ENCODE measurements at regions not wholly inside any gene's neighbourhood (a gene's known extent, or its start where the extent isn't known, plus 50 kb on each side); places are given as distances from the start of the nearest gene placed in this dataset.
"Not testable (repeated sequence)": the region's sequence is repeated elsewhere in the genome, so short reads cannot be mapped to it uniquely, and the experiment has no call there.

DNA sequence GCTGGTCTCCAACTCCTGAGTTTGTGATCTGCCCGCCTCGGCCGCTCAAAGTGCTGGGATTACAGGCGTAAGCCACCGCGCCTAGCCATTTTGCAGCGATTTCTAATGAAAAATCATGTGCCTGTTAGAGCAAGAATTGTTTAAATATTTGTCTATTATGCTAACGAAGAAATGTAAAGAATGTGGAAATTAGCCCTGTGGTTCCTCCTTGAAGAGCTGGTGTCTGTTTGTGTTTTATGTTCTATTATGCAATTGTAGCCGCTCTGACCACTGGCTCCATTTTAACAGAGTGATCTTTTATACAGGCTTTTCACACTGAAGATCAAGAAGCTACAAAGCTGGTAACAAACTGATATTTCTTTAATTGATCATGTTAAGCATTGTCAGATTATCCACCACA, 217.3 kb downstream of the USP22 start:
- H3K4me1 ChIP-seq = no peaks in the 10 kb centered on the region
- no peak for ATAC-seq
- 84 to 89% methylated on average over 6 to 9 of the region's 9 CpGs for WGBS, 2 donors (ENCODE audit: low coverage in 1 of 2)

DNA sequence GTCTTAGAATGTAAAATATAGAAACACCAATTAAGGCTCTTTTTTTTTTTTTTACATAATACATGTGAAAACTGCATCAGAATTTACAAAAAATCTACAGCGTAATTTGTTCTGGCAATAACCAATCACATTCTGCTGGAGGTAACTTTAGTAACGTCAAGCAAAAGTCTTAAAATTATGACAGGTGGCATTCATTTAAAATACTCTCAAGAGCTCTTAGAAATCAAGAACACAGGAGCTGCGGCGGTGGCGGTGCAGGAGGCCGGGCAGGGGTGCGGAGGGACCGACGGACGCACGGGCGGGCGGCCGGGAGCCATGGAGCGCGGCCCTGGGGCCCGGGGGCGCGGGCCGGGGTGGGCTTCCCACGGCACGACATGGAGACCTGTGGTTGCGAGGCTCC, 202.4 kb downstream of the USP22 start:
- 34 to 37% methylated on average over 5 of the region's 23 CpGs for WGBS, 2 donors (ENCODE audit: low coverage in 1 of 2)
- not testable (repeated sequence) for H3K27ac ChIP-seq, ATAC-seq, H3K36me3 ChIP-seq, H3K4me1 ChIP-seq, H3K9me3 ChIP-seq
- H3K27me3 ChIP-seq = peaks cover 59% of the 10 kb centered on the region
- peak overlapping the region in 1 of 2 donors; percentile 8 for H3K4me3 ChIP-seq

More for the DNA sequence above, 217.3 kb downstream of the USP22 start:
- Histone ChIP-seq H3K4me3 (no peak overlapping the region), H3K36me3 (no peaks in the 10 kb centered on the region), H3K27me3 (peaks cover 9% of the 10 kb centered on the region), H3K27ac (no peak overlapping the region), H3K9me3 (peaks cover 0 to 6% (median 0%) of the 10 kb centered on the region in 3 donors)
- no peak for TF ChIP-seq EP300 (IDR thresholded peaks at IDR 0.05)
- no peak for TF ChIP-seq POLR2A (IDR thresholded peaks at IDR 0.05)
- TF ChIP-seq, protein P1, sequence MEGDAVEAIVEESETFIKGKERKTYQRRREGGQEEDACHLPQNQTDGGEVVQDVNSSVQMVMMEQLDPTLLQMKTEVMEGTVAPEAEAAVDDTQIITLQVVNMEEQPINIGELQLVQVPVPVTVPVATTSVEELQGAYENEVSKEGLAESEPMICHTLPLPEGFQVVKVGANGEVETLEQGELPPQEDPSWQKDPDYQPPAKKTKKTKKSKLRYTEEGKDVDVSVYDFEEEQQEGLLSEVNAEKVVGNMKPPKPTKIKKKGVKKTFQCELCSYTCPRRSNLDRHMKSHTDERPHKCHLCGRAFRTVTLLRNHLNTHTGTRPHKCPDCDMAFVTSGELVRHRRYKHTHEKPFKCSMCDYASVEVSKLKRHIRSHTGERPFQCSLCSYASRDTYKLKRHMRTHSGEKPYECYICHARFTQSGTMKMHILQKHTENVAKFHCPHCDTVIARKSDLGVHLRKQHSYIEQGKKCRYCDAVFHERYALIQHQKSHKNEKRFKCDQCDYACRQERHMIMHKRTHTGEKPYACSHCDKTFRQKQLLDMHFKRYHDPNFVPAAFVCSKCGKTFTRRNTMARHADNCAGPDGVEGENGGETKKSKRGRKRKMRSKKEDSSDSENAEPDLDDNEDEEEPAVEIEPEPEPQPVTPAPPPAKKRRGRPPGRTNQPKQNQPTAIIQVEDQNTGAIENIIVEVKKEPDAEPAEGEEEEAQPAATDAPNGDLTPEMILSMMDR (IDR thresholded peaks at IDR 0.05) = no peak
- TF ChIP-seq POLR2AphosphoS5 (IDR thresholded peaks at IDR 0.05) = no peak

DNA sequence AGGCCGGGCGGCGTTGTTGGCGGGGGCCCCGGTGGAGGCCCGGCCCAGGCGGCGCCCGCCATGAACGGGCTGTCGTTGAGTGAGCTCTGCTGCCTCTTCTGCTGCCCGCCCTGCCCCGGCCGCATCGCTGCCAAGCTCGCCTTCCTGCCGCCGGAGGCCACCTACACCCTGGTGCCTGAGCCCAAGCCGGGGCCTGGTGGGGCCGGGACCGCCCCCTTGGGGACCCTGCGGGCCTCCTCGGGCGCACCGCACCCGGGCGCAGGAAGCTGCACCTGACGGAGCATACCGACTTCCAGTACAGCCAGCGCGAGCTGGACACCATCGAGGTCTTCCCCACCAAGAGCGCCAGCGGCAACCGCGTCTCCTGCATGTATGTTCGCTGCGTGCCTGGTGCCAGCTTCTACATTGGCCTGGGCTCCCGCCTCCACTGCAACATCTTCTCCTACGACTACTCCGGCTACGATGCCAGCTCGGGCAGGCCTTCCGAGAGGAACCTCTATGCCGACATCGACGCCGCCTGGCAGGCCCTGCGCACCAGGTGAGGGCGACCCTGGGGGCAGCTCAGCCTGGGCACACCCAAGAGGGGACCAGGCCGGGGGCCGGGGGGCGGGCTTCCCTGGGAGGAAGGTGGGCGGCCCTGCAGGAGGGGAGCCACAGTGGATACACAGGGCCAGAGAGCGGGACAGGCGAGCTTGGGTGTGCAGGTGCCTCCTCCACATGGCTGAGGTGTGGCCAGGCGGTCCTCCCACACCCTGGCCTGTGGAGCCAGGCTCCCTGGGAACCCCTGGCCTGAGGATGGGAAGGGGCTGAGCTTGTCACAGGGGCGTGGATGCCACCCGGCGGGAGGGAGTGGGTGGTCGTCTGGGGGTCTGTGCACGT, 201.6 kb downstream of the USP22 start:
- WGBS, 2 donors (ENCODE audit: low coverage in 1 of 2) = no CpG with 5 or more reads among the region's 62 CpGs
- peak overlapping the region in 1 of 2 donors; percentile 8 for H3K4me3 ChIP-seq
- not testable (repeated sequence) for H3K27ac ChIP-seq, H3K36me3 ChIP-seq, H3K9me3 ChIP-seq, ATAC-seq, H3K4me1 ChIP-seq
- H3K27me3 ChIP-seq = peaks cover 60% of the 10 kb centered on the region

DNA sequence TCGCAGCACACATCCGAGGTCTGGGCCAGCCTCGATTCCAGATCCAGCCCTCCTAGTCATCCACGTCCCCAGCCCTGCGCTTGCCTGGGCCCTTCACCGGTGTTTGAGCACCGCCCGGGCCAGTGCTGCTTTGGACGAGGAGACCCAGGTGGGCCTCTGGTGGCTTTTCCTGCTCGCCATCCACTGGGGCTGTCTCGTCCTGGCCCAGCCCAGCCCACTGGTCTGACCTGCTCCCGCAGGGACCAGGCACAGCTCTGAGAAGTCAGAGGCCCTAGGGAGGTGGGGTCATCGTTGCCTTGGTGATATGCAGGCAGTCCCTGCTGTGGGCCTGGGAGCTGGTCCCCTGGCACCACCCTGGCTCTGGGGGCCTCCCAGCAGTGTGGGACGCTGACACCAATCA, 200.8 kb downstream of the USP22 start:
- not testable (repeated sequence) for H3K9me3 ChIP-seq, H3K27ac ChIP-seq, ATAC-seq, H3K36me3 ChIP-seq, H3K4me3 ChIP-seq, H3K4me1 ChIP-seq
- 94% methylated on average over 3 of the region's 14 CpGs; no CpG with 5 or more reads in 1 of the 2 donors for WGBS, 2 donors (ENCODE audit: low coverage in 1 of 2)
- peaks cover 58% of the 10 kb centered on the region for H3K27me3 ChIP-seq

DNA sequence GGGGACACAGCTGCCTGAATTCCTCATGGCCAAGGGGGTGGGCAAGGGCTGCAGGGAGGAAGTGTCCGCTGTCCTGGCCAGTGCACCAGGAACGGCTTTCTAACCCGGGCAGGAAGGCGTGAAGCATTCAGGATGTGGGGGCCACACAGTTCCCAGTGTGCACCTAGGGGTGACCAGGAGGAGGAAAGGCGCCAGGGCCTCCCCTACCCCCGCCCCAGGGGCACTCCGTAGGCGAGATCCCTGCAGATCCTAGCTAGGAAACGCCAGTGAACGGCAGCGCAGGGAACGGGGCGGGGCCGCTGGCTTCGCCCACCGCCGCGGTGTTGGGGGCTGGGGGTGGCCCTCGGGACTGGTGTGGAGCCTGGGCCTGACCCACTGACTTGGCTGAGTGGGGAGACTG, 199.6 kb downstream of the USP22 start:
- not testable (repeated sequence) for ATAC-seq

DNA sequence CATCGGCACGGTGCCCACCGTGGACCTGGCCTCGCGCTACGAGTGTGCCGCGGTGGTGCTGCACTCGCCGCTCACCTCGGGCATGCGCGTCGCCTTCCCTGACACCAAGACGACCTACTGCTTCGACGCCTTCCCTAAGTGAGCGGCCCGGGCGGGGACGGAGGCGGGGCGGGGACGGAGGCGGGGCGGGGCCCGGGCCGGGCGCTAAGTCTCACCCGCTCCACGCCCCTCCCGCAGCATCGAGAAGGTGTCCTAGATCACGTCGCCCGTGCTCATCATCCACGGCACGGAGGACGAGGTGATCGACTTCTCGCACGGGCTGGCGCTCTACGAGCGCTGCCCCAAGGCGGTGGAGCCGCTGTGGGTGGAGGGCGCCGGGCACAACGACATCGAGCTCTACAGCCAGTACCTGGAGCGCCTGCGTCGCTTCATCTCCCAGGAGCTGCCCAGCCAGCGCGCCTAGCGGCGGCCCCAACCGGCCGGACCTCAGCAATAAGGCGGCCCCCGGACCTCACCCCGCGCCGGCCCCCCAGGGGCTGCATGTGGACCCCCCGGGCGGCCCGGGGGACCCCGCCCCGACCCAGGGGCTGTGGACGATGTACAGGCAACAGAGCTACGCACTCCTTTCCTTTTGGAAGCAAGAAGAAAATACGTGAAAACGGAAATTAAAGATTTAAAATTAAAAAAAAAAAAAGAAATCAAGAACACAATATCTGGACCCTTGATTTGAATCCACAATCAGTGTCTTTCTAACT, 198.8 kb downstream of the USP22 start:
- WGBS, 2 donors (ENCODE audit: low coverage in 1 of 2) = 6 to 10% methylated on average over 2 of the region's 74 CpGs
- peaks cover 55% of the 10 kb centered on the region for H3K27me3 ChIP-seq
- H3K27ac ChIP-seq, H3K4me1 ChIP-seq, H3K36me3 ChIP-seq, H3K9me3 ChIP-seq, ATAC-seq: not testable (repeated sequence)
- H3K4me3 ChIP-seq = peak overlapping the region in 1 of 2 donors; percentile 24

More for the DNA sequence above, 199.6 kb downstream of the USP22 start:
- H3K36me3 ChIP-seq, H3K4me1 ChIP-seq, H3K9me3 ChIP-seq, H3K27ac ChIP-seq: not testable (repeated sequence)
- Histone ChIP-seq H3K4me3 (peak overlapping the region in 1 of 2 donors; percentile 24), H3K27me3 (peaks cover 54% of the 10 kb centered on the region)
- WGBS, 2 donors (ENCODE audit: low coverage in 1 of 2) = no CpG with 5 or more reads among the region's 19 CpGs

DNA sequence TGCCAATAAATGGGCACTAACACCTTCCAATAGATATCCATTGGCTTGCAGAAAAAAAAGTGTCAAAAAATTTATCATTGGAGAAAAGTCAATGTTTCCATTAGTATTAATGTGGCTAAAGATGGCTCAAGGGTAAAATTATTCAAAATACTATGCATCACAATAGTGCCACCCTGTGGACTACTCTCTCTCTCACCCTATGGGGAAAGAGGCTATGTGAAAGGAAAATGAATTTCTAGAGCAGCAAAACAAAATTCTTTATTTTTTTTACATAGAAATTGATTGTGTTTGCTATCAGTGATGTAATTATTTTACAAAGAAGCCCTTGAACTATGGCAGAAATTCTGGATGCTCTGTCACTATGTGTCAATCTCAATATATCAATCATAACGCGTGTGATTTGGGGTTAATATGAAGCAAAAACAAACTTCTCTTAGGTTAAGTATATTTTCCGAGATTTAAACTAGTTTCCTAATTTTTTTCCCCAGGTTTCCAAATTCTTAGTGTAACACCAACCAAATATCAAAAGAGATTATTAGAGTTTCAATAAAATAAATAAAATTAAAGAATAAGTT, 193.9 kb downstream of the USP22 start:
- Histone ChIP-seq H3K27me3 (peaks cover 40% of the 10 kb centered on the region), H3K4me1 (peaks cover 0 to 19% (median 3%) of the 10 kb centered on the region in 3 donors)
- not testable (repeated sequence) for H3K9me3 ChIP-seq, H3K36me3 ChIP-seq, H3K4me3 ChIP-seq, H3K27ac ChIP-seq, ATAC-seq
- TF ChIP-seq, protein P1 (IDR thresholded peaks at IDR 0.05) = peak in 2 of 4 experiments; percentile 16 to 26
- 56 to 77% methylated on average over 3 of the region's 3 CpGs for WGBS, 2 donors (ENCODE audit: low coverage in 1 of 2)

DNA sequence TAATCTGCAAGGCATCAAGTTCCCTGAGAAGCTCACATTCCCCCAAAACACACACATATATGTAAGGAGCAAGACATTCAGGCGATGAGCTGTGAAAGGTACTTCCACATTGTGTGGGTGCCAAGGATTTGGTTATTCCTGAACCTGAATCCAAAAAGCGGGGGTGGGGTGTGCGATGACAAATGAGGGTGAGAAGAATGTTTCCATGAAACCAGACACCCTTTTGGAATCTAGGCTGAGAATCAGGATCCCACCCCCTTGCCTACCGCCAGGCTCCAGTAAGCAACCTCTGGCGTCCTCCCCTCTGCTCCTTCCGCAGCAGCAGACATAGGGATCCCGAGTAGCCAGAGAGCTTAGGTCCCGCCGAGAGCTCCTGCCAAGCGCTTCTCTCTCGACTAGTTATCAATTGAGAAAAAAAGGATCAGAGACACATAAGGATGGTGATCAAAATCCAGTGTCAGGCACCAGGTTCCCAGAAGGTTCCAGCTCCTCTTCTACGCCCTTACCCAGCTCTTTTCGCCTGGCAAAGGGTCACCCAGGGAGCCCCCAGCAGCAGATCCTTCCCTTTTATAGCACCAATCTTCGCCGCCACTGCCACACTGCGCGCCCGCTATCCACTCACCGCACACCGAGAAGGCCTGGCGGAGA, 191.1 kb downstream of the USP22 start:
- Histone ChIP-seq H3K4me1 (peaks cover 0 to 19% (median 3%) of the 10 kb centered on the region in 3 donors), H3K27me3 (peaks cover 20% of the 10 kb centered on the region), H3K4me3 (peak overlapping the region in 1 of 2 donors; percentile 29)
- not testable (repeated sequence) for ATAC-seq, H3K36me3 ChIP-seq, H3K9me3 ChIP-seq, H3K27ac ChIP-seq
- WGBS, 2 donors (ENCODE audit: low coverage in 1 of 2) = 1 to 7% methylated on average over 10 to 15 of the region's 21 CpGs
